Rectal smooth muscle tissue (tissue), 1 donor: ENCODE measurements at regions not wholly inside any gene's neighbourhood (a gene's known extent, or its start where the extent isn't known, plus 50 kb on each side); places are given as distances from the start of the nearest gene placed in this dataset.
"Not testable (repeated sequence)": the region's sequence is repeated elsewhere in the genome, so short reads cannot be mapped to it uniquely, and the experiment has no call there.

Experiments used
- H3K27ac ChIP-seq: one replicate; pipeline ENCODE4 v1.7.0; 2013; ENCODE audit warnings: low read depth, low read length, inconsistent platforms
- H3K27me3 ChIP-seq: one replicate; pipeline ENCODE4 v1.7.0; 2013; ENCODE audit warnings: low read length; ENCODE audit not compliant: control insufficient read depth, insufficient read depth
- H3K36me3 ChIP-seq: one replicate; pipeline ENCODE4 v1.7.0; 2013; ENCODE audit warnings: low read length; ENCODE audit not compliant: control insufficient read depth, insufficient read depth
- H3K4me1 ChIP-seq: one replicate; pipeline ENCODE4 v1.7.0; 2013; ENCODE audit warnings: low read length; ENCODE audit not compliant: control insufficient read depth, insufficient read depth
- H3K4me3 ChIP-seq: one replicate; pipeline ENCODE4 v1.7.0; 2013; ENCODE audit warnings: low read length
- H3K9ac ChIP-seq: one replicate; pipeline ENCODE4 v1.7.0; 2013; ENCODE audit warnings: low read length

DNA sequence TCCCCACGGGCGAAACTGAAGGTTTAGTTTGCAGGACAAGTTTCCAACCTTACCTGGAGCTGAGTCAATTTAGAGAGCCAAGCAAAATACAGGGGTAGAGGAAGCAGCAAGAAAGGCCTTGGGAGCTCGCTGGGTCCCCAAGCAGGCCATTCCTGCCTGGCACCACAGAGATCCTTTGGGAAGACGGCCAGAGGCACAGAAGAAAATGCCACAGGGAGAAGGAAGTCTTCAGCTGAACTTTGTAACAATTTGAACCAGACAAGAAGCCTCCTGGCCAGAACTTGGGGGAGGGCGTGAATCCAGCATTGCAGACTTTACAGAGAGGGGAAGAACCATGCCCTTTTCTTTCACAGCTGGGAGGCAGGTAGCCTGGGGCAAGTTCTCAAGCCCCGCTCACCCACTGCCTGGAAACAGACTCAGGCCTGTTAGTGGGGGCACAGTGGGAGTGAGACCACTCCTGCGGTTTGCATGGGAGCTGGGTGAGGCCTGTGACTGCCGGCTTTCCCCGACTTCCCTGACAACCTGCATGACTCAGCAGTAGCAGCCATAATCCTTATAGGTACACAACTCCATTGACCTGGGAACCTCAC is 259.4 kb downstream of the SETD4 start:
- not testable (repeated sequence) for H3K4me1 ChIP-seq, H3K27ac ChIP-seq, H3K27me3 ChIP-seq, H3K4me3 ChIP-seq, H3K36me3 ChIP-seq, H3K9ac ChIP-seq

DNA sequence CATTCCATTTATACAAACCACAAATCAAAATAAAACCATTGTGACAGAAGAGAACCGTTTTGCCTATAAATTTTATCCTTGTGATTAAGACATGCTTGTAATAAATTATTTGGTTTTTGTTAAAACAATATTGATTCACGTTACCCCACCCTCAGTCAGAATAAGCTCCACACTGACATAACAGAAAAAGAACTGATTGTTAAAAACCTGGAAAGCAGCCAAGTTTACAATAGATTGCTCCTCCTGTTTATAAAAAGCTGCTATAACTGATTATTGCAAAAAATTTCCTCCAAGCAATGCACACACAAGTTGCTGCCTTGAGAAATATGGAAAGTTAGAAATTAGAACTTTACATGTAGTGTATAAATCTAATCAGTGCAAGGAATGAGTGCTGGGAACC is 263.5 kb downstream of the SETD4 start:
- H3K36me3 ChIP-seq, result no peaks in the 10 kb centered on the region
- no peak overlapping the region for H3K9ac ChIP-seq
- no peaks in the 10 kb centered on the region for H3K4me1 ChIP-seq
- no peak overlapping the region for H3K27ac ChIP-seq
- H3K27me3 ChIP-seq, result no peaks in the 10 kb centered on the region
- H3K4me3 ChIP-seq, result no peak overlapping the region

DNA sequence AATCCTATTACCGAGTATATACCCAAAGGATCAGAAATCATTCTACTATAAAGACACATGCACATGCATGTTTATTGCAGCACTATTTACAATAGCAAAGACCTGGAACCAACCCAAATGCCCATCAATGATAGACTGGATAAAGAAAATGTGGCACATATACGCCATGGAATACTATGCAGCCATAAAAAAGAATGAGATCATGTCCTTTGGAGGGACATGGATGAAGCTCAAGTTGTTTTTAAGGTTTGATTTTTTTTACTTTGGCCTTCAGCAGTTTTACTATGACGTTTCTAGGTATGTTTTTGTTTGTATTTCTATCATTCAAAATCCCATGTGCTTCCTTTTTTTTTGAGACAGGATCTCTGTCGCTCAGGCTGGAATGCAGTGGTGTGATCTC is 265.8 kb downstream of the SETD4 start:
- not testable (repeated sequence) for H3K27me3 ChIP-seq, H3K27ac ChIP-seq, H3K36me3 ChIP-seq, H3K4me1 ChIP-seq, H3K9ac ChIP-seq, H3K4me3 ChIP-seq

DNA sequence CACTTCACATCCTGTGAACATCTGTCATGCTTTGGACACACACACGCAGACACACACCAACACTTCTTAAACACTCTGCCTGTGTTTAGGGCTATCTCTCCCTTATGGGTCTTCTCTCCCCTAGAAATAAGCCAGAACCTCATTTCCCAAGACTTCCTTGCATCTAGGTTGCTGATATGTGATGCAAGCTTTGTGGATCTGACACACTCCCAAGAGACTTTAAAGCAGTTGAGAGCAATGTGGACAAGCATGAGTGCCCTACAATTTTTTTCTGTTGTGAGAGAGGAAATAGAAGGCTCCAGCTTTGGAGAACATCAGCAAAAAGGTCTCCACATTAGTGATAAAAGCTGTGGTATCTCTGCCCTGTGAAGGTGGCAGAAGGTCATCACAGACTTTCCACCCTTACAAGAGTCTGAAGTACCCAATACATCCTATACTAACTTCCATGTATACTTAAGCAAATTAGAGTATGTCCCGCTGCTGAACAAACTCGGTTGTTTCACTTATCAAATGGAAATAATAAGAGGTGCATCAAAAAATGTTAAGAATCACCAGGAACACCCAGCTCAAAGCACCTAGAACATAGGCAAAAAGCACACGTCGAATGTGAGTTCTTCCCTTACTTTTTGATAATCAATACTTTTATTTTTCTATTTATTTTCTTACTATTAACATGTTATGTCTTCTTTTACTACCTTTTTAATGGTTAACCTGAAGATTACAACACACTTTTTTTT is 267.6 kb downstream of the SETD4 start:
- H3K4me3 ChIP-seq, result no peak overlapping the region
- H3K27me3 ChIP-seq, result no peaks in the 10 kb centered on the region
- H3K4me1 ChIP-seq, result no peaks in the 10 kb centered on the region
- no peak overlapping the region for H3K9ac ChIP-seq
- no peak overlapping the region for H3K27ac ChIP-seq
- no peaks in the 10 kb centered on the region for H3K36me3 ChIP-seq

DNA sequence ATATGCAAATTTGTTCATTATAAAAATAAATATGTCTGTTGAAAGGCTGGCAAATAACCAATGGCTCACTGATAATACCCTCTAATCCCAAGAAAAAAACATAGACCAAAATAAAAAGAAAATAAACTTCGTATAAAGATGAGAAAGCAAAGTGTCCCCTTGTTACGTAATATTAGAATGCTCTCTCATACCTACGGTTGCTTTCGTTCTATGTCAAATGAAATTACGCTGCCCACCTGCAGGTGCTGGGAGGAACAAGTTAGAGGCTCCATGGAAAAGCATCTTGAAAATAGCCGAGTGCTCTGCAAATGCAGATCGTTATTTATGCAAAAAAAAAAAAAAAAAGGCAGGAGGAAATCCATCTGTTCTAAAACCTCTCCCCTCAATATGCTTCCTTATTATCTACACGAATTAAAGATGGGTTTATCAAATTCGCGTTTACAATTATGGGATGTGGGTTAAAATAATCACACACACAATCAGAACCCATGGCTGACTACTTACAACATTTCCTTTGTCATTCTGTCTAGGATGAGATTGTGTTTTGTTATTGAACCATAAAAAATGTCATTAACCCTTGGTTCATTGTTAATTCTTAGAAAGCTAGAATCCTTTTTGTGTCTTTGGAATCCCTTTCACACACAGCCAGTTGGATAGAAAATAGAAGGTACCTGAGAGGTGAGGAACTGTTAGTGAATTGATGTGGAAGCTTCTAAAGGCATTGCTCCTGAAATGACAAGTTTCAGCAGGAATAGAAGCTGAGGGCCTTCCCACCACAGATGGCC is 268.6 kb downstream of the SETD4 start:
- Histone ChIP-seq H3K9ac (no peak overlapping the region), H3K36me3 (no peaks in the 10 kb centered on the region), H3K27me3 (no peaks in the 10 kb centered on the region), H3K27ac (no peak overlapping the region), H3K4me1 (no peaks in the 10 kb centered on the region), H3K4me3 (no peak overlapping the region)

DNA sequence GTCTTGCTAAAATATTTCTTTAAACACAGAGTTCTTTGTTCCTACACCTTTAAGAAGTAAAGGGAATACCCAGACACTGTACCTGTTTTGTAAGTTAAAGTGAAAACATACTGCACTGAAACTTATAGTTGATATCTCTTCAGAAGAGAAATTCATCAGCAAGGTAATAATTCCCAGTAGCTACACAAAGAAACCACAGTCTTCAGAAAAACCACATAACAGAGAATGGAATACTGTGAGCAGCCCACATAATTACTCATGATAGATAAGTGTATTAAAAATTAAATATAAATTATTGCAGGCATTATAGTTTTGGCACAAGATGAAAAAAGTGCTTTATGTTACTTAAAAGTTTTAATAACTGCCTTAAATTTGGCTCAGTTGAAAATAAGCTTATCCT is 276.6 kb downstream of the SETD4 start:
- no peaks in the 10 kb centered on the region for H3K36me3 ChIP-seq
- no peak overlapping the region for H3K27ac ChIP-seq
- H3K4me3 ChIP-seq, result no peak overlapping the region
- no peak overlapping the region for H3K9ac ChIP-seq
- H3K27me3 ChIP-seq, result no peaks in the 10 kb centered on the region
- H3K4me1 ChIP-seq, result no peaks in the 10 kb centered on the region

DNA sequence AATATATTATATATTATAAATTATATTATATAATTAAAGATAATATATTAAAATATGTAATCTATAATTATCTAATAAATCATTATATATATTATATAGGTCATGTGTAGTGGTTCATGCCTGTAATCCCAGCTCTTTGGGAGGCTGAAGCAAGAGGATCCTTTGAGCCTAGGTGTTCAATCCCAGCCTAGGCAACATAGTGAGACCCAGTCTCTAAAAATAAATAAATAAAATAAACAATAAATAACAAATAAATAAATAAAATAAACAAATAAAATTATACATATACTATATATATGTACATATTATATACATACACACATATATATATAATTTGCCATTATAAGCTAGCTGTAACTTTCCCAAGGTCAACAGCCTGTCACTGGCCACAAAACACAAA is 277.7 kb downstream of the SETD4 start:
- H3K36me3 ChIP-seq, result no peaks in the 10 kb centered on the region
- H3K4me3 ChIP-seq, result no peak overlapping the region
- no peaks in the 10 kb centered on the region for H3K4me1 ChIP-seq
- no peak overlapping the region for H3K9ac ChIP-seq
- H3K27ac ChIP-seq, result no peak overlapping the region
- no peaks in the 10 kb centered on the region for H3K27me3 ChIP-seq

DNA sequence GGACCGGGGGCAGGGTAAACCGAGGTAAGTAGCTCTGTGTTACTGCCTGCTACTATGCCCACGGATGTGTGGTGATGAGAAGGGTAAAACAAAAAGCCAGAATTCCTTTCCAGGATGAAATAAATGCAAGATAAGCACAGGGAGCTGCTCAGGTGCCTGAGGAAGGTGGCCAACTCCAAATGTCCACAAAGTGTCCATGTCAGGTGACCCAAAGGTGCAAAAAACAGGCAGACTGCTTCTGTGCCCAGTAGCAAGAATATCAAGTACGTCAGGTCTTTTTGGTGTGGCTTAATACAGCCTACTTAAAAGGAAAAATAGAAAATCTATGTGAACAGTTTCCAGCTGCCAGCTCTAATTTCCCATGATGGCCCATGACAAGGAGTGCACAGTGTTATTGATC is 279.3 kb downstream of the SETD4 start:
- no peak overlapping the region for H3K4me3 ChIP-seq
- H3K4me1 ChIP-seq, result no peaks in the 10 kb centered on the region
- H3K27me3 ChIP-seq, result no peaks in the 10 kb centered on the region
- H3K36me3 ChIP-seq, result no peaks in the 10 kb centered on the region
- H3K9ac ChIP-seq, result no peak overlapping the region
- H3K27ac ChIP-seq, result no peak overlapping the region

DNA sequence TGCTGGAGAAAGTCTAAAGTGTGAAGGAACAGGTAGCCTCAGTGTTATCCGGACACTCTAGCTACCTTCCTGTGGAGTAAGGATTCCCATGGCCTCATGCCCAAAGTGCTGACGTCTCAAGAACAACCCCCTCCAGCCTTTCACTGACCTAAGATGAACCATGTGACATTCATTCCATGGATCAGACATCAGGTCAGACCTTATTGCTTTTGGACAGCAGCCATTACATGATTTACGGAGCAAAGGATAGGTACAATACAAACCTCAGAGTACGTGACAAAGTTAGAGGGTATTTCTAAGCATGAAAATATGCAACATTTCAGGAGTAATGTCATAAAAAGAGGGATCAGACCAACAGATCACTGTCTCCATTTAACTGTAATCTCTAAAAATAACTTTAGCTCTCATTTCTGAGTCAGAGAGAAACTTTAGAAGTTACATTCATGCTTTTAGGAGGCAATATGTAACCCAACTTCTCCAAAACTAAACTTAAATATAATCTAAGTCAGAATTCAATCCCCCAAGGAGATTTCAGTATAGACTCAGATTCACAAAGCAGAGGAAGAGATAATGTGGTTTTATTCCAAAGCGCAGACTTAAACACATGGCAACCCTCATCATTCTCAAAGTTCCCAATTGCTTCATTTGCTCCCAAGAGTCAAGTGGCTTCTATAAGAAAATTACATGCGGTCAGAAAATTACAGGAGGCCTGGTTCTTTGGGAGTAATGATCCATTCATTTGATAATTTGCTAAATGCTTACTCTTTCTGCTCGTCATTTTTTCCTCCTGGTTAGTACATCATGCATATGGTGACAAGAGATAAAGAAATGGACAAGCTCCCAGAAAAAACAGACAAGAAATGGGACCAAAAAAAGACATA is 280.4 kb downstream of the SETD4 start:
- H3K27ac ChIP-seq, result no peak overlapping the region
- no peaks in the 10 kb centered on the region for H3K27me3 ChIP-seq
- H3K4me1 ChIP-seq, result no peaks in the 10 kb centered on the region
- H3K9ac ChIP-seq, result no peak overlapping the region
- H3K36me3 ChIP-seq, result no peaks in the 10 kb centered on the region
- no peak overlapping the region for H3K4me3 ChIP-seq

DNA sequence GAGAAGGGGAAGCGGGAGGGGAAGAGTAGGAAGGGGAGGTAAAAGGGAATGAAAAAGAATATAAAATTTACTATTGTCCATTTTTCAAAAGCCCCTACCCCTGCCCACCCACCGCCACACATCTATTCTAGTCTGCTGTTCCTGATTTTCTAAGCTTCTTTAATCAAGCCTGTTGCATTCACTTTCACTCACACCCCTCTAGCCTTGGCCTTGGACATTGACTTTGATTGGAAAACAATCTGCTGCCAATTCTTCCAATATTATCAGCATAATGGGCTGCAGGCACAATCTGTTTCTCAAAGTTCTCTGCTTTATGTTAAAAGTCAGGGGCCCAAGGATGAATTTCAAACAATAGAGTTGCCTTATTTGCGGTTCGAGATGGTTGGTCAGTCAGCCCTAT is 281.2 kb downstream of the SETD4 start:
- H3K9ac ChIP-seq, result no peak overlapping the region
- no peak overlapping the region for H3K4me3 ChIP-seq
- H3K27ac ChIP-seq, result no peak overlapping the region
- H3K4me1 ChIP-seq, result no peaks in the 10 kb centered on the region
- no peaks in the 10 kb centered on the region for H3K27me3 ChIP-seq
- no peaks in the 10 kb centered on the region for H3K36me3 ChIP-seq

DNA sequence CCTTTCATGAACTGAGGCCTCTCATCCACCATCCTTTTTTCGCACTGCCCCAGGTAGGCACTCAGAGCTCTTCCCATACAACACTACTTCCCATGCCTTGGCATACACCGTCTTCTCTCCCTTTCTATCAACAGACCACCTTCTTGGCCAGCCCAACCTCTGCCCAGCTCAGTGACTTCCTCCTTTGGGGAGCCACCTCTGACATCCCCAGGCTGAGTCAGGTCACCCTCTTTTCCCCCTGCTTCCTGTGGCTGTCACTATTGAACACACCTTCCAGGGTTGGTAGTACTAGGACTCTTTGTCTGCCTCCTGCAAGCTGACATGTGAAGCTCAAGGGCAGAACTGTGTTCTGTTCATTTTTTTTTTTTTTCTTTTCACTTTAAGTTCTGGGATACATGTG is 283.2 kb downstream of the SETD4 start:
- no peaks in the 10 kb centered on the region for H3K4me1 ChIP-seq
- H3K36me3 ChIP-seq, result no peaks in the 10 kb centered on the region
- H3K4me3 ChIP-seq, result no peak overlapping the region
- H3K27me3 ChIP-seq, result no peaks in the 10 kb centered on the region
- H3K9ac ChIP-seq, result no peak overlapping the region
- no peak overlapping the region for H3K27ac ChIP-seq
